ENCODE measurements at regions not wholly inside any gene's neighbourhood (a gene's known extent, or its start where the extent isn't known, plus 50 kb on each side); places are given as distances from the start of the nearest gene placed in this dataset.

- RAD21 ChIA-PET (ENCODE audit: low non-redundant PET in 1 of 2, low total read pairs in 2 of 2, uncharacterized antibody in 2 of 2, unreplicated experiment in 2 of 2): no interaction called here
- BruUV-seq (replicated peaks): no TSS peak
- Histone ChIP-seq H3K4me1 (ENCODE audit: control insufficient read depth in 1 of 2, insufficient read depth in 2 of 2, low read length in 2 of 2) (no peaks in the 10 kb centered on the region), H3K27me3 (ENCODE audit: insufficient read depth, low read length) (no peaks in the 10 kb centered on the region), H2AFZ (ENCODE audit: low read depth, low read length, poor library complexity, severe bottlenecking) (no peak overlapping the region), H3K9me2 (ENCODE audit: insufficient read depth) (no peaks in the 10 kb centered on the region), H3K4me2 (ENCODE audit: low read length) (no peak overlapping the region), H3K4me3 (replicated peaks in 1 of 2; ENCODE audit: low read depth in 1 of 2, low read length in 2 of 2) (no peak overlapping the region), H3K79me2 (ENCODE audit: insufficient read depth, low read length) (no peaks in the 10 kb centered on the region), H3K36me3 (ENCODE audit: control insufficient read depth in 1 of 2, insufficient read depth in 2 of 2, low read length in 2 of 2) (no peaks in the 10 kb centered on the region), H3K9me3 (ENCODE audit: control insufficient read depth in 1 of 2, insufficient read depth in 1 of 2, low read depth in 1 of 2, low read length in 2 of 2) (peaks cover 6 to 7% of the 10 kb centered on the region in 2 experiments; a peak in 2 of 4 replicates), H4K20me1 (ENCODE audit: insufficient read depth) (no peaks in the 10 kb centered on the region), H3K27ac (ENCODE audit: low read depth, low read length) (no peak overlapping the region), H3K9ac (ENCODE audit: low read length) (no peak overlapping the region)
- intact Hi-C loops (cut with micrococcal nuclease): no loop called here
- POLR2A ChIA-PET: no interaction called here
- ATAC-seq (no peak), DNase-seq (ENCODE audit: low read depth, low spot score) (no peak)
- TF ChIP-seq ELF1 (IDR thresholded peaks at IDR 0.05; ENCODE audit: borderline replicate concordance, low read depth) (no peak), CTCF (IDR thresholded peaks at IDR 0.05 in 2 of 3, conservative IDR thresholded peaks at IDR 0.05 in 1 of 3; ENCODE audit: borderline replicate concordance in 1 of 3, insufficient read depth in 1 of 3, low read depth in 2 of 3, low read length in 2 of 3) (no peak), EZH2phosphoT487 (IDR thresholded peaks at IDR 0.05; ENCODE audit: borderline replicate concordance) (no peak), ATF3 (IDR thresholded peaks at IDR 0.05) (no peak), ZFX (IDR thresholded peaks at IDR 0.05) (no peak), REST (IDR thresholded peaks at IDR 0.05; ENCODE audit: low read depth) (no peak), CEBPB (IDR thresholded peaks at IDR 0.05; ENCODE audit: low read depth) (no peak), ZNF274 (IDR thresholded peaks at IDR 0.05; ENCODE audit: low read depth, low read length) (no peak), JUND (IDR thresholded peaks at IDR 0.05) (no peak), ZBTB33 (IDR thresholded peaks at IDR 0.05; ENCODE audit: extremely low read depth, insufficient replicate concordance, low read length) (no peak), YY1 (IDR thresholded peaks at IDR 0.05; ENCODE audit: extremely low read depth, insufficient replicate concordance, low read depth, low read length) (no peak), SP1 (IDR thresholded peaks at IDR 0.05; ENCODE audit: low read depth) (no peak)
- CTCF ChIA-PET: no interaction called here
Observed at GRCh38 chr13:32857689-32858088, 158.5 kb upstream of the KL start.

All from HCT116 (cell line).